ENCODE measurements at regions not wholly inside any gene's neighbourhood (a gene's known extent, or its start where the extent isn't known, plus 50 kb on each side); places are given as distances from the start of the nearest gene placed in this dataset.

DNA sequence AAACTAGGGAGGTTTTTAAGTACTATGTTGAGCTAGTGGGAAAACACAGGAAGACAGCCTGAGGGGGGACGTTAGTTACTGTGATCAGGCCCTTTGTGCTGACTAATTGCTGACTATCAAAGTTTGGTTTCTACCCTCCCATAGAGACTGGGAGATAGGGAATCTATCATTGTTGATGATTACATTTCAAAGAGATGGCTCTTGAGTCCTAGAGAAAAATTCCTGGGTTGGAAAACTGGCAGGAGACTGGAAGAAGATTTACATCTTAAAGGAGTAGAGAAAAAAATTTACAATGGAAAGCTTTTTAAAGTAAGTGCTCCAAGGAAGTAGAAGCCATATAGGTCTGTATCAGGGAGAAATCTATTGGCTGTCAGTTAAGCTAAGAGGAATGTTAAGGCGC, 522.0 kb upstream of the KLHL1 start:
- H3K4me3 ChIP-seq (ENCODE audit: low read length): no peak overlapping the region
- no peaks in the 10 kb centered on the region for H3F3A ChIP-seq (ENCODE audit: low read length, unreplicated experiment)
- intact Hi-C loops (cut with micrococcal nuclease): no loop called here
- H2AFZ ChIP-seq (ENCODE audit: low read length): no peak overlapping the region
- H3K36me3 ChIP-seq (ENCODE audit: low read depth, low read length): no peaks in the 10 kb centered on the region
- ChIA-PET POLR2A (ENCODE audit: unreplicated experiment) (no interaction called here), CTCF (no interaction called here)
- no peaks in the 10 kb centered on the region for H3K9me3 ChIP-seq (ENCODE audit: low read length)
- no peak overlapping the region for H3K27ac ChIP-seq (ENCODE audit: low read length)
- no peaks in the 10 kb centered on the region for H3K9me2 ChIP-seq (replicated peaks; ENCODE audit: low read length)
- H3K4me1 ChIP-seq (ENCODE audit: insufficient read depth, low read length): peaks cover 8% of the 10 kb centered on the region
- H3K9ac ChIP-seq (ENCODE audit: low read length): no peak overlapping the region
- BruUV-seq (replicated peaks): no TSS peak
- H3K79me2 ChIP-seq (ENCODE audit: low read length): no peaks in the 10 kb centered on the region
- ATAC-seq (no peak), DNase-seq (peak; percentile 3)
- H4K20me1 ChIP-seq (ENCODE audit: low read length): no peaks in the 10 kb centered on the region
- no peak overlapping the region for H3K4me2 ChIP-seq (ENCODE audit: low read length)
- TF ChIP-seq, protein P1, sequence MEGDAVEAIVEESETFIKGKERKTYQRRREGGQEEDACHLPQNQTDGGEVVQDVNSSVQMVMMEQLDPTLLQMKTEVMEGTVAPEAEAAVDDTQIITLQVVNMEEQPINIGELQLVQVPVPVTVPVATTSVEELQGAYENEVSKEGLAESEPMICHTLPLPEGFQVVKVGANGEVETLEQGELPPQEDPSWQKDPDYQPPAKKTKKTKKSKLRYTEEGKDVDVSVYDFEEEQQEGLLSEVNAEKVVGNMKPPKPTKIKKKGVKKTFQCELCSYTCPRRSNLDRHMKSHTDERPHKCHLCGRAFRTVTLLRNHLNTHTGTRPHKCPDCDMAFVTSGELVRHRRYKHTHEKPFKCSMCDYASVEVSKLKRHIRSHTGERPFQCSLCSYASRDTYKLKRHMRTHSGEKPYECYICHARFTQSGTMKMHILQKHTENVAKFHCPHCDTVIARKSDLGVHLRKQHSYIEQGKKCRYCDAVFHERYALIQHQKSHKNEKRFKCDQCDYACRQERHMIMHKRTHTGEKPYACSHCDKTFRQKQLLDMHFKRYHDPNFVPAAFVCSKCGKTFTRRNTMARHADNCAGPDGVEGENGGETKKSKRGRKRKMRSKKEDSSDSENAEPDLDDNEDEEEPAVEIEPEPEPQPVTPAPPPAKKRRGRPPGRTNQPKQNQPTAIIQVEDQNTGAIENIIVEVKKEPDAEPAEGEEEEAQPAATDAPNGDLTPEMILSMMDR (conservative IDR thresholded peaks at IDR 0.05; ENCODE audit: low read depth, low read length): no peak
- TF ChIP-seq EZH2phosphoT487 (IDR thresholded peaks at IDR 0.05; ENCODE audit: borderline replicate concordance, low read length) (no peak), EZH2 (IDR thresholded peaks at IDR 0.05; ENCODE audit: low read length, unreplicated experiment) (no peak)
- H3K27me3 ChIP-seq (ENCODE audit: low read length): no peaks in the 10 kb centered on the region

DNA sequence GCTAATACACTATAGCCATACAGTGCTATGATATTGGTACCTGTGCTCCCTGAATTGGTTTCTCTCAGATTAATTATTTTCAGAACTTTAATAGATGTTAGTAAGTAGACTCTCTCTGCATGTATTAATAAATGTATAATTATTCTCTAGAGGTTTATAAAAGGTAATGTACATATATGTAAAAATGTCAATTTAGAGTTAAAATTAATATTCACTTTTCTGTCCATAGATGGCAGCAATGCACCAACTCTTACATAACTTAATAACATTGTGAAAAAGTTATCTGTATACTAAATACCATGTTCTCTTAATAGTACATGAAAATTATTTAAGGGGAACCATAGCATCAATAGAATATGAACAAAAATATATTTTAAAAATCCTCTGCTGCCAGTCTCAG, 515.0 kb upstream of the KLHL1 start:
- Histone ChIP-seq H3K36me3 (ENCODE audit: low read depth, low read length) (no peaks in the 10 kb centered on the region; the same call in 1 of the 2 replicates), H3K9ac (ENCODE audit: low read length) (no peak overlapping the region), H3K4me2 (ENCODE audit: low read length) (no peak overlapping the region), H4K20me1 (ENCODE audit: low read length) (no peaks in the 10 kb centered on the region), H2AFZ (ENCODE audit: low read length) (no peak overlapping the region), H3K27ac (ENCODE audit: low read length) (no peak overlapping the region), H3K9me2 (replicated peaks; ENCODE audit: low read length) (no peaks in the 10 kb centered on the region), H3K79me2 (ENCODE audit: low read length) (no peaks in the 10 kb centered on the region), H3K4me3 (ENCODE audit: low read length) (no peak overlapping the region), H3F3A (ENCODE audit: low read length, unreplicated experiment) (no peaks in the 10 kb centered on the region), H3K27me3 (ENCODE audit: low read length) (no peaks in the 10 kb centered on the region), H3K4me1 (ENCODE audit: insufficient read depth, low read length) (no peaks in the 10 kb centered on the region), H3K9me3 (ENCODE audit: low read length) (no peaks in the 10 kb centered on the region)
- intact Hi-C loops (cut with micrococcal nuclease): loop anchor here (2.0 kb wide), 1 partner anchor 100 kb away; no protein-coding TSS in a partner anchor
- CTCF ChIA-PET: no interaction called here
- no TSS peak for BruUV-seq (replicated peaks)
- TF ChIP-seq EZH2 (IDR thresholded peaks at IDR 0.05; ENCODE audit: low read length, unreplicated experiment): no peak
- TF ChIP-seq, protein P1 (conservative IDR thresholded peaks at IDR 0.05; ENCODE audit: low read depth, low read length): peak; percentile 59; the same call in 1 of the 2 replicates
- no peak for TF ChIP-seq EZH2phosphoT487 (IDR thresholded peaks at IDR 0.05; ENCODE audit: borderline replicate concordance, low read length)
- POLR2A ChIA-PET (ENCODE audit: unreplicated experiment): no interaction called here
- ATAC-seq: peak; percentile 53
- peak; percentile 56 for DNase-seq

DNA sequence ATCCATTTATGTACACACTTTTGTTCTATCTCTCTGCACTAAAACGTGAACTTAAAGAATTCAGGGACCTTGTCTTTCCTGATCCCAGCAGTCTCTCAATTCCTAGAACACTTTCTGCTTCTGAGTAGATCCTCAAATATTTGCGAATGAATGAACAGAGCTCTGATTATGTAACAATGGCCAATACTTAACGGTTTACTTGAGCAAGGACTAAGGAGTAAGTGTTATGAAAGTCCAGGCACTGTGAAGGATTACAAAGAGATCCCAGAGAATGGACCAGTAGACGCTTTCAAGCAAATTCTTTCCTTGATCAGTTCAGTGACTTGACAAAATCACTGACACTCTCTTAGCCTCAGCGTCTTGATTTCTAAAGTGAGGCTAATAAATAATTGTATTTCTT, 514.5 kb upstream of the KLHL1 start:
- DNase-seq (no peak), ATAC-seq (no peak)
- H3K27me3 ChIP-seq (ENCODE audit: low read length): no peaks in the 10 kb centered on the region
- H3K9me2 ChIP-seq (replicated peaks; ENCODE audit: low read length): no peaks in the 10 kb centered on the region
- no TSS peak for BruUV-seq (replicated peaks)
- 0 out of 2 replicates have a peak overlapping the region, but pooled peaks have one; percentile 46 for H2AFZ ChIP-seq (ENCODE audit: low read length)
- no peak overlapping the region for H3K9ac ChIP-seq (ENCODE audit: low read length)
- intact Hi-C loops (cut with micrococcal nuclease): loop anchor here (2.0 kb wide), 1 partner anchor 100 kb away; no protein-coding TSS in a partner anchor
- no peaks in the 10 kb centered on the region for H3F3A ChIP-seq (ENCODE audit: low read length, unreplicated experiment)
- no peak for TF ChIP-seq EZH2phosphoT487 (IDR thresholded peaks at IDR 0.05; ENCODE audit: borderline replicate concordance, low read length)
- TF ChIP-seq EZH2 (IDR thresholded peaks at IDR 0.05; ENCODE audit: low read length, unreplicated experiment): no peak
- TF ChIP-seq, protein P1 (conservative IDR thresholded peaks at IDR 0.05; ENCODE audit: low read depth, low read length): no peak
- no peaks in the 10 kb centered on the region for H3K4me1 ChIP-seq (ENCODE audit: insufficient read depth, low read length)
- no peaks in the 10 kb centered on the region; the same call in 1 of the 2 replicates for H3K36me3 ChIP-seq (ENCODE audit: low read depth, low read length)
- H4K20me1 ChIP-seq (ENCODE audit: low read length): no peaks in the 10 kb centered on the region
- no peak overlapping the region for H3K4me3 ChIP-seq (ENCODE audit: low read length)
- CTCF ChIA-PET: no interaction called here
- no peak overlapping the region for H3K4me2 ChIP-seq (ENCODE audit: low read length)
- POLR2A ChIA-PET (ENCODE audit: unreplicated experiment): no interaction called here
- H3K27ac ChIP-seq (ENCODE audit: low read length): no peak overlapping the region
- H3K9me3 ChIP-seq (ENCODE audit: low read length): no peaks in the 10 kb centered on the region
- no peaks in the 10 kb centered on the region for H3K79me2 ChIP-seq (ENCODE audit: low read length)
